Subcutaneous abdominal adipose tissue (tissue), 5 donors: ENCODE measurements at regions not wholly inside any gene's neighbourhood (a gene's known extent, or its start where the extent isn't known, plus 50 kb on each side); places are given as distances from the start of the nearest gene placed in this dataset.
"Not testable (repeated sequence)": the region's sequence is repeated elsewhere in the genome, so short reads cannot be mapped to it uniquely, and the experiment has no call there.

ENCODE experiments used
- H3K27ac ChIP-seq: one replicate; pipeline ENCODE4 v1.7.0; 2013; ENCODE audit warnings: low read depth, mild to moderate bottlenecking, inconsistent platforms, low read length, moderate library complexity
- H3K27me3 ChIP-seq, 5 donors: one replicate each; pipeline ENCODE4 v1.7.0; 2013; ENCODE audit warnings: low read length in 5 of 5, inconsistent platforms in 1 of 5; ENCODE audit not compliant: control insufficient read depth in 5 of 5, insufficient read depth in 4 of 5
- H3K36me3 ChIP-seq, 5 donors: one replicate each; pipeline ENCODE4 v1.7.0; 2013; ENCODE audit warnings: low read length in 5 of 5; ENCODE audit not compliant: control insufficient read depth in 5 of 5, insufficient read depth in 5 of 5
- H3K4me1 ChIP-seq, 5 donors: one replicate each; pipeline ENCODE4 v1.7.0; 2013; ENCODE audit warnings: low read length in 5 of 5, mild to moderate bottlenecking in 3 of 5, moderate library complexity in 1 of 5; ENCODE audit not compliant: control insufficient read depth in 5 of 5, insufficient read depth in 5 of 5
- H3K4me3 ChIP-seq, 5 donors: one replicate each; pipeline ENCODE4 v1.7.0; 2013; ENCODE audit warnings: low read length in 5 of 5, low read depth in 1 of 5
- H3K9ac ChIP-seq, 5 donors: one replicate each; pipeline ENCODE4 v1.7.0; 2013; ENCODE audit warnings: low read length in 5 of 5, mild to moderate bottlenecking in 4 of 5, moderate library complexity in 3 of 5
- H3K9me3 ChIP-seq, 5 donors: one replicate each; pipeline ENCODE4 v1.7.0; 2013; ENCODE audit warnings: low read length in 5 of 5; ENCODE audit not compliant: control insufficient read depth in 5 of 5
- donor health status: healthy.
- donor health status: healthy.
- donor health status: healthy.
- donor health status: healthy.
- donor health status: healthy.

GRCh38 chr15:36024031-36024688 lies 478.2 kb upstream of the DPH6 start:
- no peak overlapping the region for H3K9ac ChIP-seq
- H3K27ac ChIP-seq = no peak overlapping the region
- no peaks in the 10 kb centered on the region for H3K27me3 ChIP-seq

DNA sequence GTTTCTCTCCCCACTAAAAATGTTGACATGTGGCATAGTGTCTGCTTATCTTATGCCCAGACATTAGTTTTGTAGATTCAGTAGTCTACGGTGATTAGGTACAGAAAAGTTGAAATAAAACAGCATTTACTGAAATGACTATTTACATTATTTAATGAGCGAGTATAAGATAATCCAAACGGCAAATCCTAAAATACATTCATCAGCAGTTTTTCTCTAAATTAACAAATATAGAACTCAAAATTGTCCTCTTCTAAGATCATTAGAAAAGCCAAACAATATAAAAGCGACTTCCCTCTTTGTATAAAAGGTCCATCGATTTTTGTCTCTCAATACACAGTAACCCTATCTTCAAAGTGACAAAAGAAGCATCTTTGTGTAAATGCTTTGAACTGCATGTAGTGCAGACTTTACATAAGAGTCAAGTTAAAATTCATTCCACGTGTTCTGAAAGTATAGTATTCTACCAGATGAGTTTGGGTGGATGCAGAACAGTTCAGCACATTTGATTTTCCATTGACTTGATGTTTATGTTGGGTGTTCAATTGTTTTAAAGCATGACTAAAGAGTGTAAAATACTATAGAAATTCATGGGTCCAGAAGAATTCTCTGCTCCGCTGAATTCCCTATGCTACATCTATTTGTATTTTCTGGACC lies 480.8 kb upstream of the DPH6 start:
- no peaks in the 10 kb centered on the region for H3K9me3 ChIP-seq
- no peak overlapping the region for H3K4me3 ChIP-seq
- H3K27me3 ChIP-seq = no peaks in the 10 kb centered on the region
- H3K9ac ChIP-seq = no peak overlapping the region
- H3K27ac ChIP-seq = no peak overlapping the region
- H3K4me1 ChIP-seq = no peaks in the 10 kb centered on the region
- no peaks in the 10 kb centered on the region for H3K36me3 ChIP-seq

More at GRCh38 chr15:36024031-36024688, 478.2 kb upstream of the DPH6 start:
- H3K9me3 ChIP-seq = no peaks in the 10 kb centered on the region
- no peaks in the 10 kb centered on the region for H3K4me1 ChIP-seq
- no peaks in the 10 kb centered on the region for H3K36me3 ChIP-seq
- H3K4me3 ChIP-seq = no peak overlapping the region

- Histone ChIP-seq H3K4me1 (no peaks in the 10 kb centered on the region), H3K36me3 (no peaks in the 10 kb centered on the region), H3K9me3 (no peaks in the 10 kb centered on the region), H3K9ac (no peak overlapping the region), H3K4me3 (no peak overlapping the region), H3K27me3 (no peaks in the 10 kb centered on the region), H3K27ac (no peak overlapping the region)
Measured at GRCh38 chr15:36029606-36030210, 483.7 kb upstream of the DPH6 start.

DNA sequence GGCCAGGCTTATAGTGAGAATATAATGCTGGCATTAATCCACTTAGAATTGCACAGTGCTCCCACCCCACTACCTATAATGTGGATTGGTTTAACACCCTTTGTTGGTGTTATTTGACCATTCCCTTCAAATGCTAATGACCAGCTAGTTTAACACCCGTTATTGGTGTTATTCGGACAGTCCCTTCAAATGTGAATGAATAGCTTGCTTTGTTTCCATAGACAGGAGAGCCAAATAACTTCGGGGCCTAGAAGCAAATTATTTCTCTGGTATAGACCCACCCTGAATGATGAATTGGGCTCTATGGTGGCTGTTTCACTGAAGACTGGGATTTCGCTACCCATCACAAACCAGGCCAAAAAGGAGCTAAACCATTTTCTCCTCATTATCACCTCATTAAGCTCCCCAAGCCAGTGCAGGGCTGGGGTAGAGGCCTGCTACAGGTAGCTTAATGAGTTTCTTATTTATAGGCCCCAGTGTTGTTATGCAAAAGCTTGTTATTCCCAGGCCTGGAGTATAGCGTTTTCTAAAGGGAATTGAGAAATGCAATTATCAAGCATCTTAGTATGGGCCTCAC lies 494.1 kb upstream of the DPH6 start:
- no peak overlapping the region for H3K4me3 ChIP-seq
- H3K27ac ChIP-seq = no peak overlapping the region
- H3K4me1 ChIP-seq = no peaks in the 10 kb centered on the region
- no peak overlapping the region for H3K9ac ChIP-seq
- no peaks in the 10 kb centered on the region for H3K27me3 ChIP-seq
- H3K36me3 ChIP-seq = no peaks in the 10 kb centered on the region
- no peaks in the 10 kb centered on the region for H3K9me3 ChIP-seq

DNA sequence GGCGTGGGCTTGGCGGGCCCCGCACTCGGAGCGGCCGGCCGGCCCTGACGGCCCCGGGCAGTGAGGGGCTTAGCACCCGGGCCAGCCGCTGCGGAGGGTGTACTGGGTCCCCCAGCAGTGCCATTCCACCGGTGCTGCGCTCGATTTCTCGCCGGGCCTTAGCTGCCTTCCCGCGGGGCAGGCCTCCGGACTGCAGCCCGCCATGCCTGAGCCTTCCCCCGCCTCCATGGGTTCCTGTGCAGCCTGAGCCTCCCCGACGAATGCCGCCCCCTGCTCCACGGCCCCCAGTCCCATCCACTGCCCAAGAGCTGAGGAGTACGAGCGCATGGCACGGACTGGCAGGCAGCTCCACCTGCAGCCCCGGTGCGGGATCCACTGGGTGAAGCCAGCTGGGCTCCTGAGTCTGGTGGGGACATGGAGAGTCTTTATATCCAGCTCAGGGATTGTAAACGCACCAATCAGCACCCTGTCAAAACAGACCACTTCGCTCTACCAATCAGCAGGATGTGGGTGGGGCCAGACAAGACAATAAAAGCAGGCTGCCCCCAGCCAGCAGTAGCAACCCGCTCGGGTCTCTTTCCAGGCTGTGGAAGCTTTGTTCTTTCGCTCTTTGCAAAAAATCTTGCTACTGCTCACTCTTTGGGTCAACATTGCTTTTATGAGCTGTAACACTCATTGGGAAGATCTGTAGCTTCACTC lies 501.2 kb upstream of the DPH6 start:
- not testable (repeated sequence) for H3K4me3 ChIP-seq, H3K36me3 ChIP-seq, H3K4me1 ChIP-seq

GRCh38 chr15:36050899-36051298 lies 504.9 kb upstream of the DPH6 start:
- H3K27ac ChIP-seq = no peak overlapping the region

More for the DNA sequence above, 501.2 kb upstream of the DPH6 start:
- H3K9ac ChIP-seq, H3K27ac ChIP-seq, H3K9me3 ChIP-seq, H3K27me3 ChIP-seq: not testable (repeated sequence)

DNA sequence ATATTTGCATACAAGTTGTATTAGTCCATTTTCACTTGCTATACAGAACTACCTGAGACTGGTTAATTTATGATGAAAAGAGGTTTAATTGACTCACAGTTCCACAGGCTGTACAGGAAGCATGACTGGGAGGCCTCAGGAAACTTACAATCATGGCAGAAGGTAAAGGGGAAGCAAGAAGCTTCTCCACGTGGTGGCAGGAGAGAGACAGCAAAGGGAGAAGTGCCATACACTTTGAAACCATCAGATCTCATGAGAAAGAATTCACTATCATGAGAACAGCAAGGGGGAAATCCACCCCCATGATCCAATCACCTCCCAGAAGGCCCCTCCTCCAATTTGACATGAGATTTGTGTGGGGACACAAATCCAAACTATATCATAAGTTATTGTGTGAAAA lies 506.7 kb upstream of the DPH6 start:
- not testable (repeated sequence) for H3K27ac ChIP-seq, H3K9ac ChIP-seq, H3K27me3 ChIP-seq, H3K4me3 ChIP-seq, H3K9me3 ChIP-seq, H3K36me3 ChIP-seq
- H3K4me1 ChIP-seq = peaks cover 0 to 17% (median 0%) of the 10 kb centered on the region in 5 donors

More at GRCh38 chr15:36050899-36051298, 504.9 kb upstream of the DPH6 start:
- H3K9ac ChIP-seq = peak overlapping the region in 1 of 5 donors; percentile 12
- no peaks in the 10 kb centered on the region for H3K27me3 ChIP-seq
- no peaks in the 10 kb centered on the region for H3K36me3 ChIP-seq
- H3K9me3 ChIP-seq = no peaks in the 10 kb centered on the region
- H3K4me3 ChIP-seq = no peak overlapping the region
- peaks cover 0 to 13% (median 0%) of the 10 kb centered on the region in 5 donors for H3K4me1 ChIP-seq

- Histone ChIP-seq H3K9me3 (no peaks in the 10 kb centered on the region), H3K4me1 (peaks cover 0 to 17% (median 0%) of the 10 kb centered on the region in 5 donors), H3K27ac (no peak overlapping the region), H3K27me3 (no peaks in the 10 kb centered on the region), H3K4me3 (no peak overlapping the region), H3K9ac (no peak overlapping the region), H3K36me3 (no peaks in the 10 kb centered on the region)
Measured at GRCh38 chr15:36053746-36054145, 507.8 kb upstream of the DPH6 start.

DNA sequence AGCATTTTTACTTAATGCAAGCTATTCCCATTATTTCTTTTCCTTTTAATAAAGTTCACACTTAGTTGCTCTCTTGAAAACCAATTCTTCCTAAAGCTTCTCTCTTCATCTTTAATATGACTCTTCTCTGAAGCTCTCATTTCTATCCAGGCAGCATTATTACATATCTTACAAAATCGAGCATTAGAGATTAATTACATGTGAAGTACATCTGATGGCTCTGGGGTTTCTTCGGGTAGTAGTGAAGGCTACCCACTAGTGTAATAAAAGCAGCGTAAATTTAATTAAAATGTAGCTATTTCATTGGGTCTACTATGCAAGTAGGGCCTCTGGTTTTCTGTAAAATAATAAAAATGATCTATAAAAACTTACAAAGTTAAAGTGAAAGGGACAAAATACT lies 513.6 kb upstream of the DPH6 start:
- Histone ChIP-seq H3K4me1 (peaks cover 0 to 10% (median 0%) of the 10 kb centered on the region in 5 donors), H3K4me3 (no peak overlapping the region), H3K36me3 (no peaks in the 10 kb centered on the region)

More for the DNA sequence above, 513.6 kb upstream of the DPH6 start:
- Histone ChIP-seq H3K27me3 (no peaks in the 10 kb centered on the region), H3K9me3 (no peaks in the 10 kb centered on the region), H3K9ac (no peak overlapping the region), H3K27ac (no peak overlapping the region)
